Activated naive CD4-positive, alpha-beta T cell treated with anti-CD3 and anti-CD28 coated beads, Interleukin-2, amount 10 ng/mL, durations not matched to agents 7 days and 5 days (primary cell): ENCODE measurements at regions not wholly inside any gene's neighbourhood (a gene's known extent, or its start where the extent isn't known, plus 50 kb on each side); places are given as distances from the start of the nearest gene placed in this dataset.

Experiments used
- CTCF ChIA-PET: fragments of 350-600 bp; sonication (Branson Sonifier 250); formaldehyde crosslinking; loops from one replicate; lab custom pipeline; 2021; ENCODE audit warnings: antibody characterized with exemption; lab: Charles Lee
- DNase-seq: peaks from one replicate; pipeline ENCODE4 v3.0.0-alpha.2; 2020
- H3K27ac Mint-ChIP-seq: one replicate; pipeline ENCODE4 v1.8.0; 2021; ENCODE audit warnings: mild to moderate bottlenecking, moderate library complexity, mixed read lengths
- H3K27me3 Mint-ChIP-seq: one replicate; pipeline ENCODE4 v1.8.0; 2021; ENCODE audit warnings: mild to moderate bottlenecking, mixed read lengths
- H3K36me3 Mint-ChIP-seq: one replicate; pipeline ENCODE4 v1.8.0; 2021; ENCODE audit warnings: mixed read lengths
- H3K4me1 Mint-ChIP-seq: one replicate; pipeline ENCODE4 v1.8.0; 2021; ENCODE audit warnings: mixed read lengths
- H3K4me3 Mint-ChIP-seq: one replicate; pipeline ENCODE4 v1.8.0; 2021; ENCODE audit warnings: mild to moderate bottlenecking, moderate library complexity, mixed read lengths
- H3K9me3 Mint-ChIP-seq: one replicate; pipeline ENCODE4 v1.8.0; 2021; ENCODE audit warnings: mixed read lengths

DNA sequence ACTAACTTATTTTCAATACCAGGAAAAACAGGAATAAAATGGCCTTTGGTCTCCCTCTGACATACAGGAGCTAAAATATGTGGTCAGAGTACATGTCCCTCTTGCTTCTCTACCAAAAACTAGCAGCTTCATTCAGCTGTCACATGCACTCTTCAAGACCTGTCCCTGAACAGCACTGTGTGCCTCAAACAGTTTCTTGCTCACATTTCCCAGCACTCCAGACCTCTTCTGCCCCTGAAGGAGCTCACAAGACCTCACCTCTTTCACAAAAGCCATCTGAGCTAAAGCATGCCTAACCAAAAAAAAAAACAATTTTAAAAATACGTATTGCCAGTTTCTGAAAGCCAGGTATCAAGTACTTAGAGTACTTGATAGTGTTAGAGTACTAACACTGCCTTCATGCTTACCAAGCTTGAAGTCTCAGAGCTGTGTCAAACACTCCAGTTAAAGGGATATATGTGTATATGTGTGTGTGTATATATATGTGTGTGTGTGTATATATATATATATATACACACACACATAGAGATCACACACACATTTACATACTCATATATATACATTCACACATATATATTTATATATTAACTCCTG, 148.3 kb upstream of the POU3F2 start:
- no peaks in the 10 kb centered on the region for H3K4me1 Mint-ChIP-seq
- no peaks in the 10 kb centered on the region for H3K9me3 Mint-ChIP-seq
- CTCF ChIA-PET: no interaction called here
- no peak for DNase-seq
- no peaks in the 10 kb centered on the region for H3K27me3 Mint-ChIP-seq
- H3K4me3 Mint-ChIP-seq: no peak overlapping the region
- no peaks in the 10 kb centered on the region for H3K36me3 Mint-ChIP-seq
- H3K27ac Mint-ChIP-seq: no peak overlapping the region

- no peak overlapping the region for H3K4me3 Mint-ChIP-seq
- no peaks in the 10 kb centered on the region for H3K4me1 Mint-ChIP-seq
- DNase-seq: no peak
- H3K36me3 Mint-ChIP-seq: no peaks in the 10 kb centered on the region
- CTCF ChIA-PET: no interaction called here
- H3K9me3 Mint-ChIP-seq: no peaks in the 10 kb centered on the region
- no peaks in the 10 kb centered on the region for H3K27me3 Mint-ChIP-seq
- no peak overlapping the region for H3K27ac Mint-ChIP-seq
These were observed 146.6 kb upstream of the POU3F2 start for GRCh38 chr6:98687752-98688151.

- Mint-ChIP-seq H3K9me3 (no peaks in the 10 kb centered on the region), H3K4me1 (no peaks in the 10 kb centered on the region), H3K36me3 (no peaks in the 10 kb centered on the region), H3K27me3 (no peaks in the 10 kb centered on the region), H3K4me3 (no peak overlapping the region), H3K27ac (no peak overlapping the region)
- DNase-seq: no peak
- CTCF ChIA-PET: no interaction called here
These were observed 139.1 kb upstream of the POU3F2 start for GRCh38 chr6:98695091-98695801.

DNA sequence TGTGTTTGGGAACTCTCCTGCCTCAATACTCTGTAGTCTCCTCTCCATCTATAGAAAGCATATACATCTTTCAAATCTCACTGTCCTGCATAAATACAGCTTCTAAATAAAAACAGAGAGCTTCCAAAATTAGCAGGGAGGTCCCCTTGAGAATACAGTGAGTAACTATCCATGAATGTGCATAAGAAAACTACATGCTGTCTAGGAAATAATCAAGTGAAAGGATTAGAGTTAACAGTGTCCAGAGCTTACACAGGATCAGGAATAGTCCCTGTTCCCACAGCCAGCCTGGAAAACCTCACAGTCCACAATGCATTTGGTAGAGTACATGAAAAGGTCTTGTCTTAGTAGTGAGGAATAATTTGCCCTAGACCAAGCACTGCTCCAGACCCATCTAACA, 123.0 kb upstream of the POU3F2 start:
- no peaks in the 10 kb centered on the region for H3K36me3 Mint-ChIP-seq
- CTCF ChIA-PET: no interaction called here
- no peak overlapping the region for H3K27ac Mint-ChIP-seq
- no peaks in the 10 kb centered on the region for H3K4me1 Mint-ChIP-seq
- H3K4me3 Mint-ChIP-seq: no peak overlapping the region
- H3K27me3 Mint-ChIP-seq: no peaks in the 10 kb centered on the region
- no peak for DNase-seq
- H3K9me3 Mint-ChIP-seq: no peaks in the 10 kb centered on the region

DNA sequence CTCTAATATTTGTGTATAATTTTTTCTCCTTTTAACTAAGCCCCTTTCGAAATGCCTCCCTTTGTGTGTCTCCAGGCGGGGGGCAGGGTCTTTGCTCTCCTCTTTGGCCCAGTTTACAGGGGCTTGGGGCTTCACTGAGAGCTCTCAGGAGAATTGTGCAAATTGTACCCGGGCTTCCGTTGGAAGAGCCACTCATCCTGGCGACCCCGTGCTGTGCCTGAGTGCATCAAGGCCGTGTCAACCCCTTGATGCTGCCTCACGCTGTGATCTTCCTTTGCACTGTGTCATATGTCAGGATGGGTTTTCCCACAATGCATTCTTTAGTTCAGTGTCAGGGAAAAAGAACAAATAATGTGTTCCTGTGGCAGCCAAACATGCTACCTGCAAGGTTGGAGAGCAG, 118.0 kb upstream of the POU3F2 start:
- CTCF ChIA-PET: no interaction called here
- Mint-ChIP-seq H3K36me3 (no peaks in the 10 kb centered on the region), H3K9me3 (no peaks in the 10 kb centered on the region), H3K4me1 (no peaks in the 10 kb centered on the region), H3K27ac (no peak overlapping the region), H3K27me3 (no peaks in the 10 kb centered on the region), H3K4me3 (no peak overlapping the region)
- no peak for DNase-seq

DNA sequence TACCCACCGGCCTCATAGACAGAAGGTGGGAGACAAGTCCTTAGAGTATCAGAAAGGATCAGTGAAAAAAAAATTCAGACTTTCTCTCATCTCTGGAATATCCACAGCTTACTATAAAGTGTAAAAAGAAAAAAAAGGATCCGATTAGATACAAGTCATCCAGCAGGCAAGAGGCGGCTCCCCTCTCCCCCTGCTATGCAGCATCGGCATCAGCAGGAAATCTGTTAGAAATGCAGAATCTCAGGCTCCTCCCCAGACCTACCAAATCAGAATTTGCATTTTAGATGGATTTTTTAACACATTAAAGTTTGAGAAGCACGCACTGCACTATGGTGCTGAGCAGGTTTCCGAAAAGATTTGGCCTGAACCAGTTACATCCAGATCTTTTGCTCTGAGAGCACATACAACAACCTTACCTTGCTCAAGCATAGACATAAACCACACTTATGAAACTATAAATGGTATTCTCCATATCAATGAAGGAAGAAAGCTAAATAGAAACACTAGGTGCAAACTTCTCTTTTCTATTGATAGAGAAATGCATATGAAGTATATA, 117.0 kb upstream of the POU3F2 start:
- Mint-ChIP-seq H3K27me3 (no peaks in the 10 kb centered on the region), H3K9me3 (no peaks in the 10 kb centered on the region), H3K27ac (no peak overlapping the region), H3K4me1 (no peaks in the 10 kb centered on the region), H3K36me3 (no peaks in the 10 kb centered on the region), H3K4me3 (no peak overlapping the region)
- no peak for DNase-seq
- CTCF ChIA-PET: no interaction called here

- no peak overlapping the region for H3K4me3 Mint-ChIP-seq
- CTCF ChIA-PET: no interaction called here
These were observed 116.4 kb upstream of the POU3F2 start for GRCh38 chr6:98717988-98718387.

DNA sequence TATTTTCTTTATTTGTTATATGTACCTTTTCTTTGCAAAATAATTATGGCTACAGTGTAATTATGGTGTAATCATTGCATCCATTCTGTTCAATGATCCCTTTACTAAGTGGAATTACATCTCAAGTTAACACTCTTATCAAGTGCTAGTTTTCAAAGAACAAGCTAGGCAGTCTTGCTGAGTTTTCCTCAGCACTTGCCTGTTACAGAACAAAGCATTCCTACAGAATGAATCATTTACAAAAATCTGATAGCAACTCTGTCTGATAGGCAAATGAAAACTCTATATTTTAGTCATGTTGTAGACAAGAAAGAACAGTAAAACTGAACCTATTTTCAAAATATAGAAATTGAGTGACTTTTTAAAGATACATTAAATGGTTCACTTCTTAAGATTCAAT, 109.8 kb upstream of the POU3F2 start:
- DNase-seq: no peak
- no peak overlapping the region for H3K4me3 Mint-ChIP-seq
- no peak overlapping the region for H3K27ac Mint-ChIP-seq
- H3K9me3 Mint-ChIP-seq: no peaks in the 10 kb centered on the region
- no peaks in the 10 kb centered on the region for H3K27me3 Mint-ChIP-seq
- H3K36me3 Mint-ChIP-seq: no peaks in the 10 kb centered on the region
- CTCF ChIA-PET: no interaction called here
- no peaks in the 10 kb centered on the region for H3K4me1 Mint-ChIP-seq

More at GRCh38 chr6:98717988-98718387, 116.4 kb upstream of the POU3F2 start:
- H3K36me3 Mint-ChIP-seq: no peaks in the 10 kb centered on the region
- H3K27me3 Mint-ChIP-seq: no peaks in the 10 kb centered on the region
- no peak for DNase-seq
- no peaks in the 10 kb centered on the region for H3K4me1 Mint-ChIP-seq
- no peak overlapping the region for H3K27ac Mint-ChIP-seq
- H3K9me3 Mint-ChIP-seq: no peaks in the 10 kb centered on the region

DNA sequence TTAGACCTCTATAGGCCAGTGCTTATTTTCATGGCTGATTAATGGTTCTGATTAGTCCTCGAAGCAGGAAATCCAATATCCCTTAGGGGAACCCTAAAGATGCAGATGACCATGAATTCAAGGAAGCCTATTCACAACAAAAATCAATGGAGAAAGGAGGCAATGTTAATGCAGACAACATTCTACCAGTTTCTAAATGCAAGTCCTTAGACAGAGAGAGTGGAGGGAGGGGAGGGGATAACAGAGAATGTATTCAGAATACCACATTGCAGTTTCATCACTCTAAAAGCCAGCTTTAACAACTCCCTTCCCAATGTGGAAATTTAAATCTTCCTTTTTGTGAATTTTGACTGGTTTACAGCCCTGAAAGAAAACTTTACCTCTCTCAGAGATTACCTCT, 87.1 kb upstream of the POU3F2 start:
- Mint-ChIP-seq H3K4me3 (no peak overlapping the region), H3K4me1 (no peaks in the 10 kb centered on the region), H3K27me3 (no peaks in the 10 kb centered on the region), H3K36me3 (no peaks in the 10 kb centered on the region), H3K27ac (no peak overlapping the region), H3K9me3 (no peaks in the 10 kb centered on the region)
- CTCF ChIA-PET: no interaction called here
- no peak for DNase-seq

GRCh38 chr6:98747960-98748359, 86.4 kb upstream of the POU3F2 start:
- CTCF ChIA-PET: no interaction called here
- no peak overlapping the region for H3K27ac Mint-ChIP-seq
- no peaks in the 10 kb centered on the region for H3K9me3 Mint-ChIP-seq
- H3K4me1 Mint-ChIP-seq: no peaks in the 10 kb centered on the region
- no peak overlapping the region for H3K4me3 Mint-ChIP-seq
- DNase-seq: no peak
- no peaks in the 10 kb centered on the region for H3K27me3 Mint-ChIP-seq
- H3K36me3 Mint-ChIP-seq: no peaks in the 10 kb centered on the region

DNA sequence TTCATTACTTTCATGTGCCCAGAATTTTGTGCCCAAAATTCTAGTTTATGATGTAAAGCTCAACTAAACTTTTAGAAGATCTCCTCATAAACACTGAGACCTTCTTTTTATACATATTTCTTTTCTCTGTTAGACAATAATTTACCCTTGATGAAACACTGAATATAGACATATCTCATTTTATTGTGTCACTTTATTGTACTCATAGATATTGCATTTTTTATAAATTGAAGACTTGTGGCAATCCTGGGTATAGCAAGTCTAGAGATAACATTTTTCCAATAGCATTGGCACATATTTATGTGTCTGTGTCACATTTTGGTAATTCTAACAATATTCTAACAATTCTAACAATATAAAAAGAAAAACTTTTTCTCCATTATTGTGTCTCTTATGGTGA, 74.9 kb upstream of the POU3F2 start:
- peaks cover 3% of the 10 kb centered on the region for H3K27me3 Mint-ChIP-seq
- no peak overlapping the region for H3K4me3 Mint-ChIP-seq
- no peaks in the 10 kb centered on the region for H3K36me3 Mint-ChIP-seq
- no peaks in the 10 kb centered on the region for H3K9me3 Mint-ChIP-seq
- no peak for DNase-seq
- peaks cover 2% of the 10 kb centered on the region for H3K4me1 Mint-ChIP-seq
- CTCF ChIA-PET: no interaction called here
- no peak overlapping the region for H3K27ac Mint-ChIP-seq

DNA sequence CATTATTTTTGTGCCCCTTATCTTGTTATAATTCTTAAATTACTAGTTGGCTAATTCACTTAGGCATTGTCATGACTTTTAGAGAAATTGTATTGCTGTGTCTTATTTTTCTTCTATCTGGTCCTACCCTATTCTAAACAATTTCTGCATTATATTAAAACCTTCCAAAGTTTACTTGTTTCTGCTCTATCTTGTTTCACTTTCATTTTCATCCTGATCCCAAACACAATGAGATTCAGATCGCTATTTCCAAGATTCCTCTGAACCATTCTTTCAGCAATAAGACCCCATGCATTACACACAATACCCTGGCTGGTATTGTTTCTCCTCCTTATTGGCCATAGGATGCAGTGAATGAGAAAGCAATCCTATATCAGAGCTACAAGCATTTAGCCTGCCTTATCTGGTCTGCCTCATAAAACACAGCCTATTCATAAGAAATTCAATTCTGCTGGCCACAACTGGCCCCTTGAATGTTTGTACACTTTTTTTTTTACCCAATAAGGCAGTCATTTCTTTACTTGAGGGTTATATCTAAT, 69.9 kb upstream of the POU3F2 start:
- no peak for DNase-seq
- Mint-ChIP-seq H3K4me3 (peak overlapping the region; percentile 55), H3K36me3 (no peaks in the 10 kb centered on the region), H3K27ac (no peak overlapping the region), H3K4me1 (peaks cover 2% of the 10 kb centered on the region), H3K27me3 (peaks cover 3% of the 10 kb centered on the region), H3K9me3 (no peaks in the 10 kb centered on the region)
- CTCF ChIA-PET: no interaction called here

DNA sequence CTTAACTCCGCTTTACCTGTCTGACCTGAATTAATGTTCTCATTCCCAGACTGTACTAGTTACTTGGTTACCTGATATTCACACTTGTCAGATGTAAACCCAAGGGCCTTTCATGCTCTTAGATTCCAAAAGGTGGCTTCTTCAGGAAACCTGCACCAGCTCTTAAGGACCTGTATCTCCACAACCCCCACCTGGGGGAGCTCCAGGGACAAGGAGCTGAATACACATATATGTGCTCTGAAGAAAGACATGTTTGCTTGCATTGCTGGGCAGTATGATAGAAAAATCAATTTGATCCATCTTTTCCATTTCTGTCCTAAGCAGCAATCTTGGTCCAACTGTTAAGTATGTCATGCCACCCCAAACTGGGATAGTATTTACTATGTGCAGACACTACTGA, 64.8 kb upstream of the POU3F2 start:
- Mint-ChIP-seq H3K9me3 (no peaks in the 10 kb centered on the region), H3K36me3 (no peaks in the 10 kb centered on the region), H3K4me3 (no peak overlapping the region), H3K27ac (no peak overlapping the region), H3K4me1 (no peaks in the 10 kb centered on the region), H3K27me3 (no peaks in the 10 kb centered on the region)
- CTCF ChIA-PET: interaction anchor here (1.2 to 1.3 kb wide), 2 partner anchors 9 to 350 kb away, joined by 3 to 6 read pairs; no protein-coding TSS in a partner anchor
- DNase-seq: peak; percentile 25

- Mint-ChIP-seq H3K36me3 (no peaks in the 10 kb centered on the region), H3K27ac (no peak overlapping the region), H3K27me3 (no peaks in the 10 kb centered on the region), H3K4me3 (no peak overlapping the region), H3K4me1 (no peaks in the 10 kb centered on the region), H3K9me3 (no peaks in the 10 kb centered on the region)
- DNase-seq: no peak
- CTCF ChIA-PET: no interaction called here
These were observed 59.2 kb upstream of the POU3F2 start for GRCh38 chr6:98775205-98775604.

GRCh38 chr6:98777762-98778161, 56.6 kb upstream of the POU3F2 start:
- no peaks in the 10 kb centered on the region for H3K9me3 Mint-ChIP-seq
- H3K4me3 Mint-ChIP-seq: no peak overlapping the region
- H3K27me3 Mint-ChIP-seq: no peaks in the 10 kb centered on the region
- H3K4me1 Mint-ChIP-seq: no peaks in the 10 kb centered on the region
- DNase-seq: no peak
- H3K36me3 Mint-ChIP-seq: no peaks in the 10 kb centered on the region
- H3K27ac Mint-ChIP-seq: no peak overlapping the region
- CTCF ChIA-PET: interaction anchor here (1.2 kb wide), 1 partner anchor 9 kb away, joined by 3 read pairs; no protein-coding TSS in a partner anchor
